C4-2B (cell line): ENCODE measurements at regions not wholly inside any gene's neighbourhood (a gene's known extent, or its start where the extent isn't known, plus 50 kb on each side); places are given as distances from the start of the nearest gene placed in this dataset.

Experiments used
- CTCF ChIP-seq: fragments of 450-650 bp; conservative IDR thresholded peaks from 2 replicates; pipeline ENCODE4 v1.5.1; 2017; ENCODE audit warnings: mild to moderate bottlenecking
- ZFX ChIP-seq: fragments of 450-650 bp; IDR thresholded peaks from 2 replicates; pipeline ENCODE4 v1.6.1; 2017

GRCh38 chr3:159371961-159372360 lies 570.1 kb downstream of the MFSD1 start:
- TF ChIP-seq CTCF (no peak), ZFX (no peak)
